ENCODE measurements at regions not wholly inside any gene's neighbourhood (a gene's known extent, or its start where the extent isn't known, plus 50 kb on each side); places are given as distances from the start of the nearest gene placed in this dataset.

GRCh38 chr15:35724626-35725025, 178.7 kb upstream of the DPH6 start:
- Histone ChIP-seq H3K4me2 (ENCODE audit: low read depth, low read length) (no peak overlapping the region), H2AK5ac (ENCODE audit: low read depth, low read length) (no peak overlapping the region), H3K9me3 (ENCODE audit: control insufficient read depth, insufficient read depth, low read length) (no peaks in the 10 kb centered on the region), H2AK9ac (replicated peaks; ENCODE audit: low read depth, low read length, poor library complexity) (no peak overlapping the region), H3K36me3 (ENCODE audit: control insufficient read depth, insufficient read depth, low read length) (no peaks in the 10 kb centered on the region), H3K18ac (ENCODE audit: low read depth, low read length) (peak overlapping the region; percentile 35; the same call in 1 of the 2 replicates), H3K4ac (ENCODE audit: low read depth, low read length) (no peak overlapping the region), H2BK20ac (ENCODE audit: low read depth, low read length) (no peak overlapping the region), H3K27ac (ENCODE audit: insufficient read depth, low read length) (no peak overlapping the region), H4K20me1 (ENCODE audit: insufficient read depth, low read length) (no peaks in the 10 kb centered on the region), H3K4me1 (ENCODE audit: control insufficient read depth, insufficient read depth, low read length) (peaks cover 3% of the 10 kb centered on the region; the same call in 1 of the 2 replicates), H3K23ac (ENCODE audit: low read depth, low read length) (no peak overlapping the region), H2BK120ac (ENCODE audit: low read depth, low read length) (no peak overlapping the region), H4K91ac (ENCODE audit: insufficient read depth, low read depth, low read length) (no peak overlapping the region), H3K9ac (ENCODE audit: low read depth, low read length) (no peak overlapping the region), H3K56ac (ENCODE audit: extremely low read depth, insufficient read depth, low read length) (no peak overlapping the region), H3K27me3 (ENCODE audit: control insufficient read depth, insufficient read depth, low read length) (no peaks in the 10 kb centered on the region), H3K79me1 (ENCODE audit: low read depth in 1 of 2, low read length in 2 of 2) (no peaks in the 10 kb centered on the region), H4K5ac (ENCODE audit: low read depth, low read length) (no peak overlapping the region), H2BK15ac (ENCODE audit: low read depth, low read length) (no peak overlapping the region), H2BK5ac (ENCODE audit: low read depth, low read length, poor library complexity, severe bottlenecking) (no peak overlapping the region), H3K9me1 (ENCODE audit: insufficient read depth, low read length) (no peaks in the 10 kb centered on the region), H3K14ac (replicated peaks; ENCODE audit: low read depth, low read length) (no peak overlapping the region), H2AFZ (replicated peaks; ENCODE audit: low read length, poor library complexity) (no peak overlapping the region), H4K8ac (ENCODE audit: low read depth in 2 of 2, low read length in 2 of 2) (no peak overlapping the region), H3K4me3 (ENCODE audit: insufficient read depth, low read depth, low read length) (no peak overlapping the region)
- no peak for DNase-seq
- no TSS peak for BruUV-seq (replicated peaks)
- ATAC-seq (ENCODE audit: low read depth): no peak
- no peak for TF ChIP-seq SMC3 (IDR thresholded peaks at IDR 0.05; ENCODE audit: low read depth, low read length)
- no peak for TF ChIP-seq ELK1 (IDR thresholded peaks at IDR 0.05; ENCODE audit: borderline replicate concordance, low read depth, low read length)
- TF ChIP-seq USF2 (IDR thresholded peaks at IDR 0.05; ENCODE audit: low read depth, low read length): no peak
- no peak for TF ChIP-seq CHD1 (IDR thresholded peaks at IDR 0.05; ENCODE audit: low read depth, low read length)
- no peak for TF ChIP-seq POLR2A (IDR thresholded peaks at IDR 0.05; ENCODE audit: low read depth, low read length)
- TF ChIP-seq RCOR1 (IDR thresholded peaks at IDR 0.05; ENCODE audit: insufficient replicate concordance, low read length): no peak
- TF ChIP-seq, protein P1, sequence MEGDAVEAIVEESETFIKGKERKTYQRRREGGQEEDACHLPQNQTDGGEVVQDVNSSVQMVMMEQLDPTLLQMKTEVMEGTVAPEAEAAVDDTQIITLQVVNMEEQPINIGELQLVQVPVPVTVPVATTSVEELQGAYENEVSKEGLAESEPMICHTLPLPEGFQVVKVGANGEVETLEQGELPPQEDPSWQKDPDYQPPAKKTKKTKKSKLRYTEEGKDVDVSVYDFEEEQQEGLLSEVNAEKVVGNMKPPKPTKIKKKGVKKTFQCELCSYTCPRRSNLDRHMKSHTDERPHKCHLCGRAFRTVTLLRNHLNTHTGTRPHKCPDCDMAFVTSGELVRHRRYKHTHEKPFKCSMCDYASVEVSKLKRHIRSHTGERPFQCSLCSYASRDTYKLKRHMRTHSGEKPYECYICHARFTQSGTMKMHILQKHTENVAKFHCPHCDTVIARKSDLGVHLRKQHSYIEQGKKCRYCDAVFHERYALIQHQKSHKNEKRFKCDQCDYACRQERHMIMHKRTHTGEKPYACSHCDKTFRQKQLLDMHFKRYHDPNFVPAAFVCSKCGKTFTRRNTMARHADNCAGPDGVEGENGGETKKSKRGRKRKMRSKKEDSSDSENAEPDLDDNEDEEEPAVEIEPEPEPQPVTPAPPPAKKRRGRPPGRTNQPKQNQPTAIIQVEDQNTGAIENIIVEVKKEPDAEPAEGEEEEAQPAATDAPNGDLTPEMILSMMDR (conservative IDR thresholded peaks at IDR 0.05; ENCODE audit: low read depth, low read length): no peak
- POLR2A ChIA-PET (ENCODE audit: unreplicated experiment): no interaction called here
- CTCF ChIA-PET: no interaction called here
- in situ Hi-C loops (cut with MboI; ENCODE audit: low sequenced_read_pairs): no loop called here
- dilution Hi-C loops (cut with HindIII; ENCODE audit: low sequenced_read_pairs, unreplicated experiment): no loop called here
- intact Hi-C loops (cut with micrococcal nuclease): no loop called here

Measured in IMR-90 (cell line).